ENCODE measurements at regions not wholly inside any gene's neighbourhood (a gene's known extent, or its start where the extent isn't known, plus 50 kb on each side); places are given as distances from the start of the nearest gene placed in this dataset.

DNA sequence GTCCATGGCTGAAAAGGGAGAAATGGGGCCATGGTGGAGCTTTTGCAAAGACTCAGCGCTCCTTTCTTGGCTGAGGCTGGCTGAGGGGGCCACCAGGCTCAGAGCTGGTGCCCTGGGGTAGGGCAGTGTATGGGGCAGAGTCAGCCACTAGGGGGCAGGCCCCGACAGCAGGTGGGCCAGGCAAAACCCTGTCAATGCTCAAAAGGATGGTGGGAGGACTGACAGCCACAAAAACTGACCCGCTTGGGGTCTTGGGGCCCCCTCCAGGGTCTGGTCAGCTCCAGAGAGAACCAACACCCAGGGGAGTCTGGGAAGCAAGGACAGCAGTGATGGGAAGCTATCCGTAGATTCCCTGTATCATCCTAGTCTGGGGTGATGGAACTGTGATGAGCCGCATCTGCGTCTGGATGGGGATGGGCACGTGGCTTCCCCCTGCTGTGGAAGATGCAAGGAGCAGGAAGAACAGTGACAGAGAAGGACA, 306.9 kb downstream of the DHX35 start:
- in situ Hi-C loops (cut with MboI; ENCODE audit: low sequenced_read_pairs), result no loop called here

DNA sequence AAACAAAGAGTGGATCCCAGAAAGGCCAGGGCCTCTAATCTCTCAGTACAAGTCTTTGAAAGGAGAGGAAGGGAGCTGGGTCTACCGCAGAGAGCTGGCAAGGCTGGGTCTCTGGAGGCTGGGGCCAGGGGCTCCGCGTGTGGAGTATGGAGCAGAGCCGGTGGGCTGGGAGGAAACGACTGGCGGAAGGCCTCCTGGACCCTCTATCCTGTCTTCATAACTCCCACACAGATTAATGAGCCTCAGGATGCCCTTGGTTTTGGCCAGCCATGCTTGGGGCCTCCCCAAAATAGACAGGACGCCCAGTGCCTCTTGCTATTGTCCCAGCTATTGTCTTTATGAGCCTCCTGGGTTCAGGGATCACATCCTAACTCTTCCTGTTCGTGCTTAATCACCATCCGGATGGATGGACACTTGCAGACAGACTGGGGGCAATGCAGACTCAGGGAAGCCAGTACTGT, 306.4 kb downstream of the DHX35 start:
- in situ Hi-C loops (cut with MboI; ENCODE audit: low sequenced_read_pairs), result no loop called here

DNA sequence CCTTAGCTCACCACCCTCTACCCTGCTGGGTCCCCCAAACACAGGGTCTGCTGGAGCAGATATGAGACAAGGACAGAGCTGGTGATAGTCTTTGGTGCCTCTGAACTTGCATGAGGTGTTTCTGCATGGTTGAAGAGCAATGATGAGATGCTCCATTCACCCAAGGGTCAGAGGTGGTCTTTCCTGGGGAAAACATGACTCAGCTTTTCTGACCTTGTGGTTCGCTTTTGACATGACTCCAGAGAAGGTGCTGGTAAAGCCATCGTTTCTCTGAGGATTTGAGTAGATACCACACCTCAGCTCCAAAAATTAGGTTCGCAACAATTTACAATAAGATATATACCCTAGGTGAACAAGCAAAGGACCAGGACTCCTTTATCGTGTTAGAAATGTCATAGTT, 304.8 kb downstream of the DHX35 start:
- in situ Hi-C loops (cut with MboI; ENCODE audit: low sequenced_read_pairs), result no loop called here

DNA sequence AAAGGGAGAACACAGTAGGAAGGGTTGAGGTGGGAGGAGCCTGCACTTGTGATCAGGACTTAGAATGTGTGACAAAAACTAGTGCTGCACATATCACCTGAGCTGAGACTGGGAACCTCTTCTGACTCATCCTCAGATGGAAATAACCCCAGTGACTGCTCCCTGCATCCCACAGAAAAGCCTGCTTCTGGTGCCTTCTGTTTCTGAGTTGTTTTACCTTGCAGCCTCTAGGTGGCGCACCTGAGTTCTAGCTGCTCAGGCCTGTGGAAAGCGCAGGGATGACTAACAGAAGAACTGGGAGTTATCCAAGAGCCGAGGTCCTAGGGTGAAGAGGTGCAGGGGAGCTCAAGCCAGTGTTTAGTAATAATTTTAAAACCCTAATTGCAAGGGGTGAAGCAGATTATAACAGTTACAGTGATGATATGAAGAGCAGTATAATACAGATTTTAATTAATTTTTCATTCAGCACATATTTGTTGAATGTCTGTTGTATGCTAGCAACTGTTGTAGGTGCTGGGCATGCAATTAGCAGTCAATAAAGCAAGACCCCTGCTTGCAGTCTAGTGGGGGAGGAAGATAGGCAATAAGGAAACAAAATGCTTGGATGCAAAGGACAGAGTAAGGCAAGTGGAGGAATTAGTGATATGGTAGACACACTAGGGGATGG, 302.5 kb downstream of the DHX35 start:
- in situ Hi-C loops (cut with MboI; ENCODE audit: low sequenced_read_pairs), result no loop called here

GRCh38 chr20:39263076-39263475, 300.9 kb downstream of the DHX35 start:
- in situ Hi-C loops (cut with MboI; ENCODE audit: low sequenced_read_pairs), result no loop called here

GRCh38 chr20:39259808-39260207, 297.7 kb downstream of the DHX35 start:
- in situ Hi-C loops (cut with MboI; ENCODE audit: low sequenced_read_pairs), result no loop called here

GRCh38 chr20:39259010-39259803, 297.1 kb downstream of the DHX35 start:
- in situ Hi-C loops (cut with MboI; ENCODE audit: low sequenced_read_pairs), result no loop called here

DNA sequence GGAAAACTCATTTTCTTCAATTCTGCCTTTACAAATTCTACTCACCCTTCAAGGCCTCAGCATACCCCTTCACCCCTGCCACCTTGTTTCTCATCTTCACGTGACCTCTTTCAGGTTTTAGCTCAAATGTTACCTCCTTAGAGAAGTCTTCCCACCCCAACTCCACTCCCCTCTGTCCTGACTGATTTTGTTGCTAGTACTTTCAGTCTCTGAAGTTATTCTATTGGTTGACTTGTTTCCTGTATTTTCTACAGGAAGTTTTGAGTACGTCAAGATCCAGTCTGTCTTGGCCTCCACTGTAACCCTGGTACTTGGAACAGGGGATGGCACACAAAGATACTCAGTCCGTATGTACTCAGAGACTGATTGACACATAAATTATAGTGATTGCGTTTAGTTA, 296.1 kb downstream of the DHX35 start:
- in situ Hi-C loops (cut with MboI; ENCODE audit: low sequenced_read_pairs), result no loop called here

DNA sequence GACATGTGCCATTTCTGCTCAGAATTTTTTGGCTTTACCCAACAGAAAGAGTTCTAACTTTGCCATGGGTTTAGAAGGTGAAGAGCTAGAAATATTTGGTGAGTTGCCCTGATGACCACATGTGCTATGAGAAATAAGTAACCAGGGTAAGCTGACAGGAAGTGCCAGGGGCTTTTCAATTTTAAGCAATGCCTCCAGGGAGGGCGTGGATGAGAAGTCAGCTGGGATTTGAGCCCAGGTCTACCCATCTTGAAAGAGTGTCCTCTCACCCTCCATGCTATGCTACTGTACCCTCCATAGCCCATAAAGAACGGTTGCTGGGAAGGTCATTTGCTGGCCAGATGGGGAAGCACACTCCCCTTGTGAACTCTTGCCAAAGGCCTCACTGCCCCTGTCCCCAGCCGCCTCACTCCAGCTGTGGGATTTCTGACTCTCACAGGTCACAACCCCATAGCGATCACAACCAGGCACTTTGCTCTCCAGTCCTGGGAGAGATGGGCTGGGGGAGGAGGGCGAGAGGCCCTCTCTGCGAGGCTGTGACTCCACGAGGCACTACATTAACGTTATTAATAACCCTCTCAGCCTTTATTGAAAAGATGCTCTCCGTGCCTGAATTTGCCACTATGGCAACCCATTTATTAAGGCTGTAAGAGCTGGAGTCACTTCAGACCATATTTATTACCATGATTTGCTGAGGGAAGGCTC, 291.1 kb downstream of the DHX35 start:
- in situ Hi-C loops (cut with MboI; ENCODE audit: low sequenced_read_pairs), result no loop called here

DNA sequence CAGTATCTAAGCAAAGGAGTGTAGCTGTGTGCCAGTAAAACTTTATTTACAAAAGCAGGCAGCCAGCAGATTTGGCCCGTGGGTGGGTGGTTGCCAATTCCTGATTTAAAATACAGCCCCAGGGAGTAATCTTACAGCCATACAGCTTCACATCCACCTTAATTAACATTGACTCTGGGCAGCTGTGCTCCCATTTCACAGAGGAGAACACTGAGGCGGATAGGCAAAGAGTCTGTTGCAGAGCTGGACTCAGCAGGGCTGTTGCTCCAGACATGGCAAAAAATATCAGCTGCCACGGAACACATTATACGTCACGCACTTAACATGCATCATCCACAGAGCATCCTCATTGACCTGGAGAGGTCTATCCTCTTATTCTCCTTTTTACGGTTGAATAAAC, 289.9 kb downstream of the DHX35 start:
- in situ Hi-C loops (cut with MboI; ENCODE audit: low sequenced_read_pairs), result no loop called here

DNA sequence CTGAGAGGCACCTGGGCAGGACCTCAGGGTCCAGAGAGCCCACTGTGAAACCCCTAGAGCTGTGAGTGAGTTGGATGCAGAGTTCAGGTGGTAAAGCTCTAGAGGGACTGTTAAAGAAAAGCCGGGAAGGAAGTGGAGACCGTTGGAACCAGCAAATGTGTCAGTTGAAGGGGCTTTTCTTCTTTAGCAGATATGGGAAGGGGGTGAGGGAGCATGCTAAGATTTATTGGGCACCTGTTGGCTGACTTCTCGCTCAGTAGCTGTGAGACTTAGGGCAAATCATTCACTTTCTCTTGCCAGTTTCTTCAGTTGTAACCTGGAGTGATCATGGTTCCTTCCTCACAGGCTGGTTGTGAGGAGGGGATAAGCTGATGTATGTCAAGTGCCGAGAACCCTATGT, 287.7 kb downstream of the DHX35 start:
- in situ Hi-C loops (cut with MboI; ENCODE audit: low sequenced_read_pairs), result no loop called here

DNA sequence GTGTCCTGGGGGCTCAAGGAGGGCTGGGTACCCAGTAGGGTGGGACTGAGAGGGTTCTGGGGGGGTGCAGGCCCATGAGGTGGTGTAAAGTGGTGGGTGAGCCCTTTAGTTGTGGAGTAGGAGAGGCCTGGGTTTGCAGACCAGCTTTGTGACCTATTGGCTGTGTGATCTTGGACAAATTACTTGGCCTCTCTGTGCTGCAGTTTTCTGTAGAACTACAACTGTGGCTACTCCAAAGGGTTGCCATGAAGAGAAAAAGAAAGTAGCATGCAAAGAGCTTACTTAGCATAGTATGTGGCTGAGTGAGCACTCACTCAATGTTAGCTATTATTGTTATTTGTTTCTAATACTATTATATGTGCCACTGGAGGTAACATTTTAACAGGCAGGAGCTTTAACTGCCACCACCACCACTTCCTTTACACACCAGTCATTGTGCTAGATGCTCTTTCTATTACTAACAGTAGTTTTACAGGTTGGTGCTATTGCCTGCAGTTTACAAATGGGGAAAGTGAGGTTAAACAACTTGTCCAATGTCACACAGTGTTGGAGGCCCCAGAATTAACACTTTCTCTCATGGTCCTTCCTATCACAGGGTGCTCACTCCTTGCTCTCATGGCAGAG, 286.8 kb downstream of the DHX35 start:
- in situ Hi-C loops (cut with MboI; ENCODE audit: low sequenced_read_pairs), result no loop called here

DNA sequence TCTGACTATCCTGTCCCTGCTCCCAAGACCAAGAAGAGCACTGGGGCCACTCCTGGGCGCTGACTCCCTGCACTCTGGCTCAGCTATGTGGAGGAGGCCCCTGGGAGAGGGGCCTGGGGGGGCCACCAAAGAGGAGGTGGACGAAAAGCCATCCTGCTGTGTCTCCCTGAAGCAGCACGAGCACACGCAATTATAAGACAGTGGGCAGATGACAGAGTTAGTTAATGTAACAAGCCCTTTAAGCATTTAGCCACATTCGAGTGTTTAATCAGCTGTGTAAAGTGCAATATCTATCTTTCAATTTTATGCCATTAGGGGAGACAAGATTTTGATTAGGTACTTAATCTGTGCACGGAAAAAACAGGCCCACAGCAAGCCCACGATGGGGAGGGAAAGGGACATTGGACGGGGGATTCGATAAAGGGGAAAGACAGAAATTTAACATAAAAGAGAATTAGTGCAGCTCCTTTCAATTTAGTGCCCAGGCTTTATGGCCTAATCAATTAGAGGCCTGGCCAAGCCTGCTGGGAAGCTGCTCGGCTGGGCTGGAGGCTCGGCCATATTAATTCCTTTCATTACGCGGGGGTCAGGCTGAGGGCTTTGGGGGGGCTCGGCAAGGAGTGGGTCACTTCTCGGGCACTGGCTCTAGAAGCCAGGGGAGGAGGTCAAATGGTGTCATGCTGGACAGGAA, 286.2 kb downstream of the DHX35 start:
- in situ Hi-C loops (cut with MboI; ENCODE audit: low sequenced_read_pairs), result no loop called here

DNA sequence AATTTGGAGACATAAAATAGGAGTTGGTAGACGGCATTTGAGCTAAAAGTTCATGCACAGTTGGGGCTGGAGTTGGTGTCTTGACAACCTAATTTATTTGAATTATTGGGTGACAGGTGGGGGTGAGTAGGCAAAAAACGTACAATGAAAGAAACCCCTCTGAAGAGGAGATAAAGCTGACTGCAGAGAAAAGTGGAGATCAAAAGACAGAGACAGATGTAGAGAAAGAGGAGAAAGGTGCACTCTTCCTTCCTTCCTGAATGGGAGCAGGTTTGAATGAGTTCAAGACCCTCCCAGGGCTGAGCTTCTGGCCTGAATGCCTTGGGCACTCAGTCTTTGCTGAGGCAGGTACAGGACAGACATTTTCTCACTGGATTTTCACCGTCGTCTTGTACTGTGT, 284.3 kb downstream of the DHX35 start:
- in situ Hi-C loops (cut with MboI; ENCODE audit: low sequenced_read_pairs), result no loop called here

GRCh38 chr20:39245685-39246311, 283.7 kb downstream of the DHX35 start:
- in situ Hi-C loops (cut with MboI; ENCODE audit: low sequenced_read_pairs), result no loop called here

- in situ Hi-C loops (cut with MboI; ENCODE audit: low sequenced_read_pairs), result no loop called here
Observed at GRCh38 chr20:39243962-39244361, 281.8 kb downstream of the DHX35 start.

- in situ Hi-C loops (cut with MboI; ENCODE audit: low sequenced_read_pairs), result no loop called here
Observed at GRCh38 chr20:39242614-39243013, 280.5 kb downstream of the DHX35 start.

GRCh38 chr20:39234520-39235095, 272.5 kb downstream of the DHX35 start:
- in situ Hi-C loops (cut with MboI; ENCODE audit: low sequenced_read_pairs), result no loop called here

- in situ Hi-C loops (cut with MboI; ENCODE audit: low sequenced_read_pairs), result no loop called here
Observed at GRCh38 chr20:39233755-39234154, 271.6 kb downstream of the DHX35 start.

- in situ Hi-C loops (cut with MboI; ENCODE audit: low sequenced_read_pairs), result no loop called here
Observed at GRCh38 chr20:39227416-39227815, 265.3 kb downstream of the DHX35 start.
